Ovary (tissue), 7 donors: ENCODE measurements at regions not wholly inside any gene's neighbourhood (a gene's known extent, or its start where the extent isn't known, plus 50 kb on each side); places are given as distances from the start of the nearest gene placed in this dataset.

Experiments
- DNase-seq, 5 donors: peaks; one replicate each; pipeline ENCODE4 v3.0.0-alpha.2; 2019 to 2020
- H3K27ac ChIP-seq, 2 donors: fragments of 200-600 bp; one replicate each; pipeline versions ENCODE4 v1.5.1 to v1.8.0; 2019 to 2022
- H3K27me3 ChIP-seq: fragments of 200-600 bp; one replicate; pipeline ENCODE4 v1.8.0; 2022
- H3K36me3 ChIP-seq: fragments of 200-600 bp; sonication (generic); one replicate; pipeline ENCODE4 v1.5.1; 2019
- H3K4me1 ChIP-seq: one replicate; pipeline ENCODE4 v1.8.1; 2013; ENCODE audit warnings: mild to moderate bottlenecking, moderate library complexity; ENCODE audit not compliant: insufficient read depth
- H3K4me3 ChIP-seq: fragments of 200-600 bp; sonication (generic); one replicate; pipeline ENCODE4 v1.5.1; 2017
- H3K9me3 ChIP-seq, 2 donors: fragments of 200-600 bp in 1 of 2; sonication (generic) in 1 of 2; one replicate each; pipeline versions ENCODE4 v1.5.1 to v1.8.1; 2013 to 2019; ENCODE audit warnings: mild to moderate bottlenecking in 1 of 2, moderate library complexity in 1 of 2
- CTCF ChIP-seq, 3 donors: fragments of 450-650 bp in 2 of 3; fragments of 200-600 bp in 1 of 3; IDR thresholded peaks; one replicate each; pipeline versions ENCODE4 v1.5.1 to v1.8.0; 2016 to 2022; ENCODE audit warnings: antibody characterized with exemption in 3 of 3, mild to moderate bottlenecking in 1 of 3
- EP300 ChIP-seq: sonication (generic); formaldehyde crosslinking; IDR thresholded peaks from one replicate; pipeline ENCODE4 v1.6.1; 2017; ENCODE audit warnings: antibody characterized with exemption
- POLR2A ChIP-seq: fragments of 450-650 bp; IDR thresholded peaks from one replicate; pipeline ENCODE4 v1.6.1; 2017; ENCODE audit warnings: antibody characterized with exemption, mild to moderate bottlenecking, moderate library complexity
- WGBS, 3 donors: extraction: QIAGEN DNeasy Blood & Tissue Kit in 1 of 3; methylation state at CpG; one replicate each; pipeline versions ENCODE4 v1.1.5 to v1.1.7; 2013 to 2017; 5-methylcytosine and 5-hydroxymethylcytosine counted together
- intact Hi-C, 4 donors: fragments of 100-400 bp; cut with DNase I; formaldehyde crosslinking; loops; one replicate each; pipeline versions ENCODE4 v1.11.0 to v1.15.1; 2022 to 2023
- donor health status: DM: no; HTN: no; CAD: no; lungs with moderate emphysema.
- donor health status: DM: no; HTN: no; CAD: no.
- donor health status: Bipolar disorder and iron deficiency.
- donor health status: DM: no; HTN: no; CAD: no.
- donor health status: DM: yes; HTN: yes; CAD: no.

GRCh38 chr14:56394826-56395530, 184.6 kb upstream of the TMEM260 start:
- Histone ChIP-seq H3K4me1 (no peaks in the 10 kb centered on the region), H3K27me3 (no peaks in the 10 kb centered on the region), H3K27ac (no peak overlapping the region), H3K4me3 (no peak overlapping the region), H3K36me3 (no peaks in the 10 kb centered on the region), H3K9me3 (no peaks in the 10 kb centered on the region)
- no peak for DNase-seq
- intact Hi-C loops: no loop called here
- 80 to 85% (median 82%) methylated on average over 6 of the region's 6 CpGs for WGBS, 3 donors
- TF ChIP-seq CTCF (IDR thresholded peaks at IDR 0.05) (no peak), POLR2A (no peak), EP300 (no peak)

- Histone ChIP-seq H3K36me3 (no peaks in the 10 kb centered on the region), H3K4me1 (no peaks in the 10 kb centered on the region), H3K9me3 (no peaks in the 10 kb centered on the region), H3K4me3 (no peak overlapping the region), H3K27me3 (no peaks in the 10 kb centered on the region), H3K27ac (no peak overlapping the region)
- WGBS, 3 donors: 58 to 79% (median 78%) methylated on average over 3 of the region's 3 CpGs
- intact Hi-C loops: no loop called here
- TF ChIP-seq CTCF (IDR thresholded peaks at IDR 0.05) (no peak), POLR2A (no peak), EP300 (no peak)
- no peak for DNase-seq
Observed at GRCh38 chr14:56400109-56400825, 179.3 kb upstream of the TMEM260 start.

- intact Hi-C loops: no loop called here
- H3K27me3 ChIP-seq: no peaks in the 10 kb centered on the region
- 7 to 10% (median 9%) methylated on average over 11 of the region's 11 CpGs for WGBS, 3 donors
- no peaks in the 10 kb centered on the region for H3K36me3 ChIP-seq
- no peak overlapping the region for H3K4me3 ChIP-seq
- no peak overlapping the region for H3K27ac ChIP-seq
- H3K9me3 ChIP-seq: no peaks in the 10 kb centered on the region
- TF ChIP-seq EP300 (no peak), CTCF (IDR thresholded peaks at IDR 0.05) (no peak), POLR2A (no peak)
- H3K4me1 ChIP-seq: peaks cover 1% of the 10 kb centered on the region
- no peak for DNase-seq
Observed at GRCh38 chr14:56412468-56413434, 166.8 kb upstream of the TMEM260 start.

- WGBS, 3 donors: 94 to 96% (median 96%) methylated on average over 3 of the region's 3 CpGs
- no peaks in the 10 kb centered on the region for H3K36me3 ChIP-seq
- intact Hi-C loops: no loop called here
- no peak for DNase-seq
- H3K27me3 ChIP-seq: no peaks in the 10 kb centered on the region
- H3K4me1 ChIP-seq: peaks cover 1% of the 10 kb centered on the region
- H3K27ac ChIP-seq: no peak overlapping the region
- H3K9me3 ChIP-seq: no peaks in the 10 kb centered on the region
- no peak overlapping the region for H3K4me3 ChIP-seq
- TF ChIP-seq POLR2A: no peak
- TF ChIP-seq EP300: no peak
- no peak for TF ChIP-seq CTCF (IDR thresholded peaks at IDR 0.05)
Observed at GRCh38 chr14:56413721-56414120, 165.9 kb upstream of the TMEM260 start.
